ENCODE measurements at regions not wholly inside any gene's neighbourhood (a gene's known extent, or its start where the extent isn't known, plus 50 kb on each side); places are given as distances from the start of the nearest gene placed in this dataset.

DNA sequence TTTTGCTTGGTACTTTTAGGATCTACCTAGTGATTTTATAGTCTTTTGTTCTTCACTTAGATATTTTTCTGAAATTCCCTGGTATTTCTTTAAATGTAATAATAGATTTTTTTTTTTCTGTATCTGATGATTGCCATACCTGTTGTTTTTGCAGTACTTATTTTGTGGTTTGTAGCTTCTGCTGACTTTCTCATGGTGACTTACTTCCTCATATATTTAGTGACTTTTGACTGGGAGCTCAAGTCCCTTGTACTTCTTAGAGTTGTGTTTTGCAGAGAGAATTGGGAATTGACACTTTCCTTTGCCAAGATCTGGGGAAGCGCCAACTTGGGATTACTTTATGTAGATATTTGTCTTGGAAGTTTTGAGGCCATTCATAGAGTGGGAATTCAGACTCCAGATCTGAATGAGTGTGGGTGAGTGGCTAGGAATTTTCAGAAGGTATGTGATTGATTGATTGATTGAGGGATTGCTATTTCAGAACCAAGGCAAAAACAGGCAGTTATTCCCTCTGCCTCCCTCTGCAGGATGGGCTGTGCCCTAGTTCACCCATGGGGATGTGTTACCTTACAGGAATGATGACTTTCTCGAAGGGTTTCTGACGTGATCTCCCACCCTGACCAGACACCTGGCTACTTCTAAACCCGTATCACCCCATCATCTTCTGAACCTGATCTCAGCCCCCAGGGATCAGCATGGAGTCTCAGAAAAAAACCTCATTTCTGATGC, 219.5 kb downstream of the URB2 start (continued):
- TF ChIP-seq CTCF (IDR thresholded peaks at IDR 0.05; ENCODE audit: control extremely low read depth in 1 of 3, insufficient read depth in 1 of 3, low read depth in 1 of 3, low read length in 3 of 3): peak; percentile 17 to 50 (median 23); a peak in 3 of 4 replicates
